Loucy (cell line): ENCODE measurements at regions not wholly inside any gene's neighbourhood (a gene's known extent, or its start where the extent isn't known, plus 50 kb on each side); places are given as distances from the start of the nearest gene placed in this dataset.

Experiments used
- CTCF ChIP-seq: fragments of 200-600 bp; sonication (generic); conservative IDR thresholded peaks from 2 replicates; pipeline ENCODE4 v1.5.1; 2014; ENCODE audit warnings: mild to moderate bottlenecking, antibody characterized with exemption, low read length
- EZH2phosphoT487 ChIP-seq: fragments of 200-600 bp; IDR thresholded peaks from 2 replicates; pipeline ENCODE4 v1.6.1; 2018; ENCODE audit warnings: antibody characterized with exemption, mild to moderate bottlenecking, moderate library complexity, borderline replicate concordance

- TF ChIP-seq CTCF (no peak), EZH2phosphoT487 (no peak)
These were observed 180.0 kb upstream of the NEGR1 start for GRCh38 chr1:72462186-72462905.
